ENCODE measurements at regions not wholly inside any gene's neighbourhood (a gene's known extent, or its start where the extent isn't known, plus 50 kb on each side); places are given as distances from the start of the nearest gene placed in this dataset.

- no peak for DNase-seq (ENCODE audit: low read depth)
- no peak for TF ChIP-seq CTCF (conservative IDR thresholded peaks at IDR 0.05; ENCODE audit: low read depth, low read length)
- no peak overlapping the region for H3K4me3 ChIP-seq (ENCODE audit: low read length)
These were observed 496.4 kb upstream of the TOM1L1 start for GRCh38 chr17:54404259-54404658.

- DNase-seq (ENCODE audit: low read depth): no peak
- H3K4me3 ChIP-seq (ENCODE audit: low read length): no peak overlapping the region
- no peak for TF ChIP-seq CTCF (conservative IDR thresholded peaks at IDR 0.05; ENCODE audit: low read depth, low read length)
These were observed 494.8 kb upstream of the TOM1L1 start for GRCh38 chr17:54405826-54406225.

- no peak for DNase-seq (ENCODE audit: low read depth)
- H3K4me3 ChIP-seq (ENCODE audit: low read length): no peak overlapping the region
- no peak for TF ChIP-seq CTCF (conservative IDR thresholded peaks at IDR 0.05; ENCODE audit: low read depth, low read length)
These were observed 491.9 kb upstream of the TOM1L1 start for GRCh38 chr17:54408731-54409130.

GRCh38 chr17:54418467-54418866 is 482.2 kb upstream of the TOM1L1 start:
- no peak for TF ChIP-seq CTCF (conservative IDR thresholded peaks at IDR 0.05; ENCODE audit: low read depth, low read length)
- no peak overlapping the region for H3K4me3 ChIP-seq (ENCODE audit: low read length)

GRCh38 chr17:54425671-54426070 is 475.0 kb upstream of the TOM1L1 start:
- TF ChIP-seq CTCF (conservative IDR thresholded peaks at IDR 0.05; ENCODE audit: low read depth, low read length): no peak
- DNase-seq (ENCODE audit: low read depth): no peak

More at GRCh38 chr17:54418467-54418866, 482.2 kb upstream of the TOM1L1 start:
- no peak for DNase-seq (ENCODE audit: low read depth)

GRCh38 chr17:54426296-54426886 is 474.3 kb upstream of the TOM1L1 start:
- H3K4me3 ChIP-seq (ENCODE audit: low read length): no peak overlapping the region
- DNase-seq (ENCODE audit: low read depth): no peak
- TF ChIP-seq CTCF (conservative IDR thresholded peaks at IDR 0.05; ENCODE audit: low read depth, low read length): no peak

More at GRCh38 chr17:54425671-54426070, 475.0 kb upstream of the TOM1L1 start:
- no peak overlapping the region for H3K4me3 ChIP-seq (ENCODE audit: low read length)

- no peak for DNase-seq (ENCODE audit: low read depth)
- no peak overlapping the region for H3K4me3 ChIP-seq (ENCODE audit: low read length)
- TF ChIP-seq CTCF (conservative IDR thresholded peaks at IDR 0.05; ENCODE audit: low read depth, low read length): no peak
These were observed 464.7 kb upstream of the TOM1L1 start for GRCh38 chr17:54435966-54436365.
